Lower leg skin (tissue), 4 donors: ENCODE measurements at regions not wholly inside any gene's neighbourhood (a gene's known extent, or its start where the extent isn't known, plus 50 kb on each side); places are given as distances from the start of the nearest gene placed in this dataset.

ENCODE experiments used
- DNase-seq, 2 donors: peaks; one replicate each; pipeline ENCODE4 v3.0.0-alpha.2; 2019; ENCODE audit warnings: low spot score in 2 of 2
- H3K4me3 ChIP-seq: fragments of 200-600 bp; sonication (generic); 2 replicates; pipeline ENCODE4 v1.5.1; 2017; ENCODE audit warnings: mild to moderate bottlenecking, low read depth; ENCODE audit not compliant: poor library complexity, severe bottlenecking
- POLR2A ChIP-seq, 2 donors: fragments of 450-650 bp; IDR thresholded peaks; one replicate each; pipeline ENCODE4 v1.6.1; 2016 to 2017; ENCODE audit warnings: antibody characterized with exemption in 2 of 2, mild to moderate bottlenecking in 1 of 2, moderate library complexity in 1 of 2
- WGBS, 2 donors: methylation state at CpG; one replicate each; pipeline ENCODE4 v1.1.5; 2018; 5-methylcytosine and 5-hydroxymethylcytosine counted together
- intact Hi-C: fragments of 100-400 bp; cut with DNase I; formaldehyde crosslinking; loops from one replicate; pipeline ENCODE4 v1.15.0; 2023; ENCODE audit warnings: low total_unique reads
- TF ChIP-seq, protein P1 (sequence below), 3 donors: fragments of 450-650 bp; IDR thresholded peaks; one replicate each; pipeline ENCODE4 v1.5.1; 2016; ENCODE audit warnings: antibody characterized with exemption in 3 of 3, mild to moderate bottlenecking in 3 of 3, moderate library complexity in 2 of 3

DNA sequence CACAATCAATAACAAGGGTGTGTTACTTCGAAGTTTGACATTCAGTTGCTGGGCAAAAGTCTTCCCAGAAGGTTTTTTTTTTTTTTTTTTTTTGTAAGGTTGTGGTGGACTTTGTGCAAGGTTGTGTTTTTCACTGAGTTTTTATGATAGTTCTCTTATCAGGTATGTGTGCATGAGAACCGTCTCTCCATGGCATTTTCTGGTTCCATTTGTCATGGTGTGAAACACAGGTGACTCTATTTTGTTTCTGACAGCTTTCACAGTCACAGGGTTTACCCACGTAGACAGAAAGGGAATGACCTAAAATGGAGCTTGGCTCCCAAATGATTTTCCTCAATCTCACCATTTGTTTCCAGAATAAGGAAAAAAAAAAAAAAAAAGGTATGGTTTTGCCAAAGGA, 1377.2 kb upstream of the CADM2 start:
- H3K4me3 ChIP-seq = no peak overlapping the region
- WGBS, 2 donors = 68 to 74% methylated on average over 3 of the region's 3 CpGs
- intact Hi-C loops = no loop called here
- DNase-seq = no peak
- TF ChIP-seq POLR2A (IDR thresholded peaks at IDR 0.05) = no peak
- TF ChIP-seq, protein P1, sequence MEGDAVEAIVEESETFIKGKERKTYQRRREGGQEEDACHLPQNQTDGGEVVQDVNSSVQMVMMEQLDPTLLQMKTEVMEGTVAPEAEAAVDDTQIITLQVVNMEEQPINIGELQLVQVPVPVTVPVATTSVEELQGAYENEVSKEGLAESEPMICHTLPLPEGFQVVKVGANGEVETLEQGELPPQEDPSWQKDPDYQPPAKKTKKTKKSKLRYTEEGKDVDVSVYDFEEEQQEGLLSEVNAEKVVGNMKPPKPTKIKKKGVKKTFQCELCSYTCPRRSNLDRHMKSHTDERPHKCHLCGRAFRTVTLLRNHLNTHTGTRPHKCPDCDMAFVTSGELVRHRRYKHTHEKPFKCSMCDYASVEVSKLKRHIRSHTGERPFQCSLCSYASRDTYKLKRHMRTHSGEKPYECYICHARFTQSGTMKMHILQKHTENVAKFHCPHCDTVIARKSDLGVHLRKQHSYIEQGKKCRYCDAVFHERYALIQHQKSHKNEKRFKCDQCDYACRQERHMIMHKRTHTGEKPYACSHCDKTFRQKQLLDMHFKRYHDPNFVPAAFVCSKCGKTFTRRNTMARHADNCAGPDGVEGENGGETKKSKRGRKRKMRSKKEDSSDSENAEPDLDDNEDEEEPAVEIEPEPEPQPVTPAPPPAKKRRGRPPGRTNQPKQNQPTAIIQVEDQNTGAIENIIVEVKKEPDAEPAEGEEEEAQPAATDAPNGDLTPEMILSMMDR (IDR thresholded peaks at IDR 0.05) = no peak

DNA sequence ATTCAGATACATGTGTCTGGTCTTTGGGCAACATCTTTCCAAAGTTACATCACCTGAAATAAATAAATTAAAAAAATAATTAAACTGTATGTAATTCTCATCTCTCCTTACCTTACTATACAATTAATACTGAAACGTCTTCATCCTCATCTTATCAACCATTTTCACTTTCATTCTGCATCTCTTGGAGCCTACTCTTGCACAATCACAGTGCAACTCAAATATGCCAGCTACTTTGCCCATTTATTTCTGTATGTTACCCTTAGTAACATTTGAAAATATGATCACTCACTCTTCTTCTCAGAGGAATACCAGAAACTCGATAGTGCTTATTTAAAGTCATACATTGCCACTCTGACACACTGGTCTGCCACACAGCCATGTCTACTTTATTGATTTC, 1357.1 kb upstream of the CADM2 start:
- intact Hi-C loops = no loop called here
- H3K4me3 ChIP-seq = no peak overlapping the region
- DNase-seq = no peak
- WGBS, 2 donors = 58 to 60% methylated on average over 2 of the region's 2 CpGs
- TF ChIP-seq, protein P1 (IDR thresholded peaks at IDR 0.05) = no peak
- no peak for TF ChIP-seq POLR2A (IDR thresholded peaks at IDR 0.05)

DNA sequence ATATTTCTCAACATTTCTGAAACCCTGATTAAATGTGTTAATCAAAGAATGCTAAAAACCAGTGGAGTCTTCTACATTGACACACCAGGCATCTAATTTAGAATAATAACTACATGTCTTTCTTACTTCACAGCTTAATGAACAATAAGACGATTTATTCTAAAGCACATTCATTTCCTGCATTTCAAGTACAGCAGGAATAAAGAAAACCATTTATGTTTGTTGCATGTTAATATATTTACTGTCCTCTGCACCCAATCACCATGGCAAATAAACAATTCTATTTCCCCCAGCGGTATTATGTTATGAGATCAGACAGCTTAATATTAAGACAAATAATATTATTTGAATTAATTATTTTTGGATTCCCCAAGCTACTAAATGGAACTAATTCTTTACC, 1336.3 kb upstream of the CADM2 start:
- no peak overlapping the region for H3K4me3 ChIP-seq
- no peak for DNase-seq
- intact Hi-C loops = no loop called here
- whole genome bisulfite sequencing, 2 donors = 73 to 78% methylated on average over 2 of the region's 2 CpGs
- TF ChIP-seq, protein P1 (IDR thresholded peaks at IDR 0.05) = no peak
- TF ChIP-seq POLR2A (IDR thresholded peaks at IDR 0.05) = no peak

DNA sequence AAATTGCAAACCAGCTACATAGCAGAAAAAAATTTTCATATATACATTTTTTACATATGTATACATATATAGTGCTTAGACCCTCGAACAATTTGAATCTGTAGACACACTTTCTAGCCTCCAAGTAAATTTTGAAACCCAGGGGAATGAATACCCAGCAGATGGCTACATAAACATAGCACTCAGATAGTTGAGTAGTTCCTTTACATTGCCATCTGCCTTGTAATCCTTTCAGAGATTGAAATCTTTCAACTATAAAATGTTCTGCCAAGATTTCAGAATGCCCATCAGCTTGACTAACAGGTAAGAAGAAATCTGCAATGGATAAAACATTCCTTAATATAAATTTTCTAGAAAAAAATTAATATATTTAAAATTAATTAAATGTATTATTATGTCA, 1333.5 kb upstream of the CADM2 start:
- WGBS, 2 donors = 56 to 58% methylated on average over 1 of the region's 1 CpG
- TF ChIP-seq POLR2A (IDR thresholded peaks at IDR 0.05) = no peak
- TF ChIP-seq, protein P1 (IDR thresholded peaks at IDR 0.05) = no peak
- no peak for DNase-seq
- intact Hi-C loops = no loop called here
- no peak overlapping the region for H3K4me3 ChIP-seq

DNA sequence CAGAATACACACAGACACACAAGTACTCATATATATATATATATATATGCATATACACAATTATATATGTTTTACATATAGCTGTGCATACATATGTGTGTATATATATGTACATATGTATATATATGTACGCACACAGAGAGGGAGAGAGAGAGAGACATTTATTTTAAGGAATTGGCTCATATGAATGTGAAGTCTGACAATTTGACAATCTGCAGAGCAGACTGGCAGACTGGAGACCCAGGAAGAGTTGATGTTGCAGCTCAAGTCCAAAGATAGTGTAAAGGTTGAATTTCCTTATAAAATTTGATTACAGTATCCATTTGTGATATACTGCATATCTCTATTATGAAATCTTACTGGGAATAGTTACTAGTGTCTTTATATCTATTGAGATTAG, 1330.3 kb upstream of the CADM2 start:
- DNase-seq = no peak
- H3K4me3 ChIP-seq = no peak overlapping the region
- intact Hi-C loops = no loop called here
- TF ChIP-seq, protein P1 (IDR thresholded peaks at IDR 0.05) = no peak
- TF ChIP-seq POLR2A (IDR thresholded peaks at IDR 0.05) = no peak
- WGBS, 2 donors = 90 to 96% methylated on average over 1 of the region's 1 CpG

DNA sequence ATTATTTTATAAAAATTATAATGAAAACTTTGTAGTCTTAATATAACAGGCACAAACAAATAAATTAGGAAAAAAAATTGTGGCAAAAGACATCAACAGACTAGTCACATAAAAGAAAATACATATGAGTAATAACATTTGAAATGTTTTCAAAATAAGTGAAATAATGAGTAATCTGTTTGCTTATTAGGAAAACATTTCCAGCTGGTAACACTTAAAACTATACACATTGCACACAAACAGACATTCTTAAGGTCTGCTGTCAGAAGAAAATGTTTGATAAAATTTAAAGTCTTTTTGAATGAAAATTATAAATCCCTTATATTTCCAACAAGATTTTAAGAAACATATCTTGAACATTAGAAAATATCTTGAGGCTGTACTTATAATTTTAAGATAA, 1326.3 kb upstream of the CADM2 start:
- no peak for DNase-seq
- H3K4me3 ChIP-seq = no peak overlapping the region
- intact Hi-C loops = no loop called here

More for the DNA sequence above, 1326.3 kb upstream of the CADM2 start:
- TF ChIP-seq, protein P1 (IDR thresholded peaks at IDR 0.05) = no peak
- TF ChIP-seq POLR2A (IDR thresholded peaks at IDR 0.05) = no peak
